Fibroblast of the aortic adventitia (primary cell): ENCODE measurements at regions not wholly inside any gene's neighbourhood (a gene's known extent, or its start where the extent isn't known, plus 50 kb on each side); places are given as distances from the start of the nearest gene placed in this dataset.
A peak's percentile ranks its signal among the peaks of the same experiment; 100 is the strongest.
"Not testable (repeated sequence)": the region's sequence is repeated elsewhere in the genome, so short reads cannot be mapped to it uniquely, and the experiment has no call there.

ENCODE experiments used
- DNase-seq: peaks from one replicate; pipeline ENCODE4 v3.0.0-alpha.2; 2010; ENCODE audit warnings: low read depth
- H3K4me3 ChIP-seq: 2 replicates; pipeline ENCODE4 v1.5.1; 2011; ENCODE audit warnings: low read depth, mild to moderate bottlenecking, control low read depth, low read length, moderate library complexity
- CTCF ChIP-seq: IDR thresholded peaks from 2 replicates; pipeline ENCODE4 v1.5.1; 2011; ENCODE audit warnings: mild to moderate bottlenecking, low read length, control low read depth, inconsistent platforms; ENCODE audit not compliant: insufficient read depth

GRCh38 chr6:6756526-6756925 is 168.0 kb downstream of the LY86 start:
- no peak overlapping the region for H3K4me3 ChIP-seq
- DNase-seq: no peak
- no peak for TF ChIP-seq CTCF

- H3K4me3 ChIP-seq: no peak overlapping the region
- TF ChIP-seq CTCF: no peak
- no peak for DNase-seq
Observed at GRCh38 chr6:6758546-6758914, 170.0 kb downstream of the LY86 start.

- peak; percentile 64 for DNase-seq
- TF ChIP-seq CTCF: peak; percentile 62
- no peak overlapping the region for H3K4me3 ChIP-seq
Observed at GRCh38 chr6:6758915-6759654, 170.6 kb downstream of the LY86 start.

- TF ChIP-seq CTCF: no peak
- no peak for DNase-seq
- no peak overlapping the region for H3K4me3 ChIP-seq
Observed at GRCh38 chr6:6760002-6760401, 171.5 kb downstream of the LY86 start.

- not testable (repeated sequence) for DNase-seq
Observed at GRCh38 chr6:6762566-6762965, 174.0 kb downstream of the LY86 start.

GRCh38 chr6:6764764-6765434 is 176.4 kb downstream of the LY86 start:
- no peak for DNase-seq
- H3K4me3 ChIP-seq: no peak overlapping the region
- TF ChIP-seq CTCF: no peak

More at GRCh38 chr6:6762566-6762965, 174.0 kb downstream of the LY86 start:
- H3K4me3 ChIP-seq: not testable (repeated sequence)

- no peak for TF ChIP-seq CTCF
- DNase-seq: no peak
- no peak overlapping the region for H3K4me3 ChIP-seq
Observed at GRCh38 chr6:6766230-6766905, 177.8 kb downstream of the LY86 start.
